ENCODE measurements at regions not wholly inside any gene's neighbourhood (a gene's known extent, or its start where the extent isn't known, plus 50 kb on each side); places are given as distances from the start of the nearest gene placed in this dataset.
A peak's percentile ranks its signal among the peaks of the same experiment; 100 is the strongest.

- no peak overlapping the region for H3K4me3 ChIP-seq (ENCODE audit: control insufficient read depth, low read depth, low read length)
- TF ChIP-seq CTCF (conservative IDR thresholded peaks at IDR 0.05; ENCODE audit: control insufficient read depth, insufficient read depth, low read depth, low read length), result no peak
- DNase-seq (ENCODE audit: low read depth), result no peak
These were observed 580.7 kb downstream of the MAFB start for GRCh38 chr20:40108321-40108720.

- no peak for DNase-seq (ENCODE audit: low read depth)
- no peak overlapping the region for H3K4me3 ChIP-seq (ENCODE audit: control insufficient read depth, low read depth, low read length)
- no peak for TF ChIP-seq CTCF (conservative IDR thresholded peaks at IDR 0.05; ENCODE audit: control insufficient read depth, insufficient read depth, low read depth, low read length)
These were observed 584.1 kb downstream of the MAFB start for GRCh38 chr20:40104959-40105358.

GRCh38 chr20:40103420-40103819, 585.6 kb downstream of the MAFB start:
- no peak for DNase-seq (ENCODE audit: low read depth)
- no peak overlapping the region for H3K4me3 ChIP-seq (ENCODE audit: control insufficient read depth, low read depth, low read length)

GRCh38 chr20:40101560-40101959, 587.5 kb downstream of the MAFB start:
- no peak for TF ChIP-seq CTCF (conservative IDR thresholded peaks at IDR 0.05; ENCODE audit: control insufficient read depth, insufficient read depth, low read depth, low read length)
- DNase-seq (ENCODE audit: low read depth), result no peak
- H3K4me3 ChIP-seq (ENCODE audit: control insufficient read depth, low read depth, low read length), result no peak overlapping the region

More at GRCh38 chr20:40103420-40103819, 585.6 kb downstream of the MAFB start:
- TF ChIP-seq CTCF (conservative IDR thresholded peaks at IDR 0.05; ENCODE audit: control insufficient read depth, insufficient read depth, low read depth, low read length), result no peak

- no peak for TF ChIP-seq CTCF (conservative IDR thresholded peaks at IDR 0.05; ENCODE audit: control insufficient read depth, insufficient read depth, low read depth, low read length)
These were observed 588.8 kb downstream of the MAFB start for GRCh38 chr20:40100261-40100660.

GRCh38 chr20:40090236-40090635, 598.8 kb downstream of the MAFB start:
- peak; percentile 12 for DNase-seq (ENCODE audit: low read depth)
- TF ChIP-seq CTCF (conservative IDR thresholded peaks at IDR 0.05; ENCODE audit: control insufficient read depth, insufficient read depth, low read depth, low read length), result no peak
- no peak overlapping the region for H3K4me3 ChIP-seq (ENCODE audit: control insufficient read depth, low read depth, low read length)

More at GRCh38 chr20:40100261-40100660, 588.8 kb downstream of the MAFB start:
- H3K4me3 ChIP-seq (ENCODE audit: control insufficient read depth, low read depth, low read length), result no peak overlapping the region
- no peak for DNase-seq (ENCODE audit: low read depth)

- DNase-seq (ENCODE audit: low read depth), result no peak
- H3K4me3 ChIP-seq (ENCODE audit: control insufficient read depth, low read depth, low read length), result no peak overlapping the region
- no peak for TF ChIP-seq CTCF (conservative IDR thresholded peaks at IDR 0.05; ENCODE audit: control insufficient read depth, insufficient read depth, low read depth, low read length)
These were observed 601.5 kb downstream of the MAFB start for GRCh38 chr20:40087496-40087895.
